PC-3 (cell line): ENCODE measurements at regions not wholly inside any gene's neighbourhood (a gene's known extent, or its start where the extent isn't known, plus 50 kb on each side); places are given as distances from the start of the nearest gene placed in this dataset.

ENCODE experiments used
- EZH2 ChIP-seq: fragments of 300-600 bp; sonication (generic); IDR thresholded peaks from one replicate; pipeline ENCODE4 v1.6.1; 2017; ENCODE audit warnings: antibody characterized with exemption, mild to moderate bottlenecking, low read length; ENCODE audit not compliant: unreplicated experiment
- TF ChIP-seq, protein P1 (sequence below): fragments of 300-600 bp; sonication (generic); conservative IDR thresholded peaks from 2 replicates; pipeline ENCODE4 v1.5.1; 2017; ENCODE audit warnings: antibody characterized with exemption, low read depth, mild to moderate bottlenecking, low read length

DNA sequence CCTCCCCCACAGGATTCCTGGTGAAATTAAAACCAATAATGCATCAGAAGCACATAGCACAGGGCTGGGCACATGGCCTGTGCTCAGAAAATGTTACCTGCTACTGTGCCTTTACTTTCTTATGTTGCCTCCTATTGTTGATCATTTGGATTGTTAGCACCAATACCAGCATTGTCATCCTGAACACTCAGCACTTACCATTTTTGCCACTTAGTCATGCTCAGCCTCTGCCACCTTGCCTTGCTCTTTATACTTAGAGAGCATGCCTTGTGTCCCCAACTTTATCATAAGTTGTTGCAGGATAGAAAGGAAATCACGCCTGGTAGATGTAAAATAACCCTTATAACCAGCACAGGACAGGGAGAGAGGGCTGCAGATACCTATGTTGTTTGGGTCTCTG, 361.0 kb upstream of the RUNX1 start:
- TF ChIP-seq EZH2: no peak
- TF ChIP-seq, protein P1, sequence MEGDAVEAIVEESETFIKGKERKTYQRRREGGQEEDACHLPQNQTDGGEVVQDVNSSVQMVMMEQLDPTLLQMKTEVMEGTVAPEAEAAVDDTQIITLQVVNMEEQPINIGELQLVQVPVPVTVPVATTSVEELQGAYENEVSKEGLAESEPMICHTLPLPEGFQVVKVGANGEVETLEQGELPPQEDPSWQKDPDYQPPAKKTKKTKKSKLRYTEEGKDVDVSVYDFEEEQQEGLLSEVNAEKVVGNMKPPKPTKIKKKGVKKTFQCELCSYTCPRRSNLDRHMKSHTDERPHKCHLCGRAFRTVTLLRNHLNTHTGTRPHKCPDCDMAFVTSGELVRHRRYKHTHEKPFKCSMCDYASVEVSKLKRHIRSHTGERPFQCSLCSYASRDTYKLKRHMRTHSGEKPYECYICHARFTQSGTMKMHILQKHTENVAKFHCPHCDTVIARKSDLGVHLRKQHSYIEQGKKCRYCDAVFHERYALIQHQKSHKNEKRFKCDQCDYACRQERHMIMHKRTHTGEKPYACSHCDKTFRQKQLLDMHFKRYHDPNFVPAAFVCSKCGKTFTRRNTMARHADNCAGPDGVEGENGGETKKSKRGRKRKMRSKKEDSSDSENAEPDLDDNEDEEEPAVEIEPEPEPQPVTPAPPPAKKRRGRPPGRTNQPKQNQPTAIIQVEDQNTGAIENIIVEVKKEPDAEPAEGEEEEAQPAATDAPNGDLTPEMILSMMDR: no peak
